Brain microvascular endothelial cell (primary cell): ENCODE measurements at regions not wholly inside any gene's neighbourhood (a gene's known extent, or its start where the extent isn't known, plus 50 kb on each side); places are given as distances from the start of the nearest gene placed in this dataset.

Experiments used
- DNase-seq: peaks from one replicate; pipeline ENCODE4 v3.0.0-alpha.2; 2020
- H3K27ac ChIP-seq: fragments of 250-450 bp; sonication (Bioruptor Pico); 2 replicates; pipeline ENCODE4 v1.5.1; 2020; ENCODE audit warnings: mild to moderate bottlenecking, moderate library complexity
- H3K27me3 ChIP-seq: fragments of 250-450 bp; sonication (Bioruptor Pico); replicated peaks from 2 replicates; pipeline ENCODE4 v1.5.1; 2020; ENCODE audit warnings: mild to moderate bottlenecking
- H3K36me3 ChIP-seq: fragments of 250-450 bp; sonication (Bioruptor Pico); replicated peaks from 2 replicates; pipeline ENCODE4 v1.5.1; 2020; ENCODE audit warnings: mild to moderate bottlenecking
- H3K4me3 ChIP-seq: 2 replicates; pipeline ENCODE4 v1.5.1; 2011; ENCODE audit warnings: low read depth, mild to moderate bottlenecking, control low read depth, low read length, moderate library complexity
- CTCF ChIP-seq: IDR thresholded peaks from 2 replicates; pipeline ENCODE4 v1.5.1; 2011; ENCODE audit warnings: low read depth, mild to moderate bottlenecking, moderate library complexity, low read length, control low read depth, inconsistent platforms; ENCODE audit errors: missing control alignments
- in situ Hi-C: cut with HindIII; loops from 2 replicates; pipeline ENCODE4 v1.10.0; 2017; ENCODE audit warnings: low sequenced_read_pairs, low pct_ligation_motif_present

DNA sequence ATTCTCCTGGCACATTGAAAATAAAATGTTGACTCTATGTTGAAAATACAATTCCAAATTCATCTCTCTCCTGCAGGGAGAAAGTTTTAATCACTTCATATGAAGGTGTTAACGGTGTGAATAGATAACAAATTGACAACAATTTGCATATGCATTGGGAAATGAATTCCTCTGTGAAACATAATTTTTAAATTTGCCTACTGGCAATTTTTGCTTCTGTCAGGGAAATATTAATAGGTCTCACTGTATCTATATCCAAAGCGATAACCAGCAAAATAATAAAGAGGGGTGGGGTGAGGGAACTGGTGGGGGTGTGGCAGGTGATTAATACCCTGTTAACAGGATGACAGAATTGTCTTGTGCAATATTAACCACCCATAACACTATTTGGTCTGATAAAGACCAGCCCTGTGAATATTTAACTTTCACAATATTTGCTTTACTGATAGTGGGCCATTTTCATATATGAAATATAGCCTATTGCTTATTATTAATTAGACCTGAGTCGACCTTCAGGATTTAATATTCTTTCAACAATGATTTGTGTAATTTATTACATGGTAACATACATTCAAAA lies 239.0 kb upstream of the SSTR1 start:
- Histone ChIP-seq H3K27ac (no peak overlapping the region), H3K4me3 (no peak overlapping the region), H3K36me3 (no peaks in the 10 kb centered on the region), H3K27me3 (no peaks in the 10 kb centered on the region)
- DNase-seq, result no peak
- in situ Hi-C loops, result no loop called here
- TF ChIP-seq CTCF, result no peak

DNA sequence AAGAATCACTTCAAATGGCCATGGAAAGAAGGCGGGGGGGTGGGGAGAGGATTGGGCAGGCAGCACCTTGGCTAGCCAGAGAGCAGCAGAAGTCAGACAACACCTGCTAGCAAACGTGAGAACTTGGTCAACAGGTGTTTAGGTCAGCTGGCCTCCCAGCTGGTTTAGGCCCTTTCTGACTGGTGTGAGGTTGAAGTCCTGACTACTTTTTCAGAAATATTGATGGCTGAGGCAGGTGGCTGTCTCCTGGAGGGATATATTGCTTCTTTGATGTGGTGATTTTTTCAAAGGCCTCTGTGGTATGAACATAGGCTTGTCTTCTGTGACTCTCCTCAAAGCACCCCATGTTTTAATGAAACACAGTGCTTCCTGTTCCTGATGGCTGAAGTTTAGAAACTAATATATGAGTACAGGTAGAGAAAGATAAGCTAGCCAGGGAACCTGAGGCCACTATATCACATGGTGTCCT lies 238.2 kb upstream of the SSTR1 start:
- no peak for TF ChIP-seq CTCF
- H3K36me3 ChIP-seq, result no peaks in the 10 kb centered on the region
- H3K27ac ChIP-seq, result no peak overlapping the region
- in situ Hi-C loops, result no loop called here
- H3K27me3 ChIP-seq, result no peaks in the 10 kb centered on the region
- H3K4me3 ChIP-seq, result no peak overlapping the region
- DNase-seq, result no peak

DNA sequence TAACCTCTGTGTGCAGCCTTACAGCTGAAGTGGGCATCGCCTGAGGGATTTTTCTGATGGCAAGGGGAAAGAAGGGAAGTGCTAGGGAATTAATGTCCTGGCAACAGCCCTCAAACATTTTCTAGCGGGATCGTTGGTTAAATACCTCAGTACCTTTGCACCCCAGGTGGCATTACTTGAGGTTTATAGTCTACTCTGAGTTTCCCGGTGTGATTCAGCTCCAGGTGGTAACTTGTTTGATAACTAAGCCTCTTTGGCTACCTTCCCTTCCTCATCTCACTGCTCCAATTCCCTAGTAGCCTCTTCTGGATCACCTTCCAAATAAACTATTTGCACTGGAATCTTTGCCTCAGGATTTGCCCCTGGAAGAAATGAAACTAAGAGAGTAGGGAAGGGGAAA lies 237.0 kb upstream of the SSTR1 start:
- in situ Hi-C loops, result no loop called here
- no peak for TF ChIP-seq CTCF

DNA sequence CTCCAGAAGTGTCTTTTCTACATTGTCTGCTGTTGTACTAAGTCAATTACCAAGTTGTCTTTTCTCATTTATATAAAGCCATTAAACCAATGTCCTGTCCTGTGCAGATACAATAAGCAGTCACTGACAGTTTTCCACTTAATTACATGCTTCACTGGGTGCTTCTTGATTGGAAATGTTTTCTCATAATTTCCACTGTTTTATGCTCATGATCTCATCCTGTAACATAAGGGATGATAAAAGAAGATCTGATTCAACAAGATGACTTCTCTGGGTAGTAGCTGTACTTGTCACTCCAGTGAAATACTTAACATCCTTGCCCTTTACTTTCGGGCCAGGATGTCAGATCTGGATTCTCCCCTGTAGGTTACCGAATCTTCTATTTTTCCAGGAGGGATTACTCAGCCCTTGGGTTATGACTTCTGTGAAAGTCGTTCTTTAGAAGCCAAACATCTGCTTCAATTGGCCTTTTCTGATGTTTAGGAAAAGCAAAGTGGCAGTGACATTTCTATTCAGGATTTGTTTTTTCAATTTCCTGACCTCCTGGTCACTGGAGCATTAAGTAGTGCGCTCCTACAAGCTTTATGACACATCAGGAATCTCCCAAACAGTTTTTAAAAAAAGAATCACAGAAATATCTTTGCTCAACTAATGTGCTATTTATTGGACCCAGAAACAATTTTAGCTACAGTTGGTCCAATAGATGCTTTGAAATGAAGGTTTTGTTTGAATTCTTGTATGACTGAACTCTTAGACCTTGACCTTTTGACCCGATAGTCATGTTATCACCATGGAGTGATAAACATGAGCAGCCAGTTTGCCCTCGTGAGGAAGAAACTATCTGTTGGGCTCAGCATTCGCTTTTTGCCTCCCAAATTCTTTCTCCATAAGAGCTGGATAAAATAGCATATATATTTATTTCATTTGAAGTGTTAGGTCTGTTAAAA lies 234.5 kb upstream of the SSTR1 start:
- in situ Hi-C loops, result no loop called here
- H3K27ac ChIP-seq, result no peak overlapping the region
- DNase-seq, result no peak

More for the DNA sequence above, 237.0 kb upstream of the SSTR1 start:
- H3K27me3 ChIP-seq, result no peaks in the 10 kb centered on the region
- H3K27ac ChIP-seq, result no peak overlapping the region
- DNase-seq, result no peak
- H3K4me3 ChIP-seq, result no peak overlapping the region
- H3K36me3 ChIP-seq, result no peaks in the 10 kb centered on the region

DNA sequence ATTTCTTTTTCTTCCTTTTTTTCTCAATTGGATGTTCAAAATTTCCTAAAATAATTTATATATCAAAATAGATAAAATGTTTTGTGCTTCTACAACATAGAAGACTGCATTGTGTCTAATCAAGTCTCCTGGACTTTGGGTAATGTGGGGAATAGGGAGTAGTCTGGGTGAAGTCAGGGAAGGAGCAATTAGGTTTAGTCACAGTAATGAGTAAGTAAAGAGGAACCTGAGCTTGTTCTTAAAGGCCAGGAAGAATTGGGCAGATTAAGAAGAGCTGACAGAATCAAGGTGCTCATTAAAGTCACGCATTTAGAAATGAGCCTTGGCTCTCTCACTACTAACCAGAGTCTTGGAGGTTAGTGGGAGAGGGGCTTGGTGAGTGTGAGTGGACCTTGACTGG lies 233.3 kb upstream of the SSTR1 start:
- no peak for DNase-seq
- in situ Hi-C loops, result no loop called here
- TF ChIP-seq CTCF, result no peak

More for the DNA sequence above, 234.5 kb upstream of the SSTR1 start:
- no peaks in the 10 kb centered on the region for H3K36me3 ChIP-seq
- no peaks in the 10 kb centered on the region for H3K27me3 ChIP-seq
- H3K4me3 ChIP-seq, result no peak overlapping the region
- no peak for TF ChIP-seq CTCF

More for the DNA sequence above, 233.3 kb upstream of the SSTR1 start:
- H3K36me3 ChIP-seq, result no peaks in the 10 kb centered on the region
- no peak overlapping the region for H3K27ac ChIP-seq
- H3K27me3 ChIP-seq, result no peaks in the 10 kb centered on the region
- no peak overlapping the region for H3K4me3 ChIP-seq
